ENCODE measurements at regions not wholly inside any gene's neighbourhood (a gene's known extent, or its start where the extent isn't known, plus 50 kb on each side); places are given as distances from the start of the nearest gene placed in this dataset.
"Not testable (repeated sequence)": the region's sequence is repeated elsewhere in the genome, so short reads cannot be mapped to it uniquely, and the experiment has no call there.

DNA sequence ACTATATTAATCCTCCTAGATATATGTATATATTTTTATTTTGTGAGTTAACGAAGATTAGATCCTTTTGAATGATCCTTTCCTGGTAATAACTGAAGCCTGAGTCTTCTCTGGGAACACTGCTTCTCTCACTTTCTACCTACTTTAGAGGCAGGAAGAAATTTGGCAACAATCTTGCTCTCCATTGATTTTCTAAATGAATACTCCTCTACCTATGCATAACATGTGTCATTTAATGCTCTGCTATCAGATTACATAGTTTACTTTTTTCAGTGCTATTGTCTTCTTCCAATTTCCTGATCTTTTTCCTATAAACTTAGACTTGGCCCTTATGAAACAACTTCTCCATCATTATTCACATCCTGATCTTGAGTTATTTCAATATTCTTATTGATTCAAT lies 60.4 kb upstream of the PDHA2 start:
- no peak for DNase-seq

DNA sequence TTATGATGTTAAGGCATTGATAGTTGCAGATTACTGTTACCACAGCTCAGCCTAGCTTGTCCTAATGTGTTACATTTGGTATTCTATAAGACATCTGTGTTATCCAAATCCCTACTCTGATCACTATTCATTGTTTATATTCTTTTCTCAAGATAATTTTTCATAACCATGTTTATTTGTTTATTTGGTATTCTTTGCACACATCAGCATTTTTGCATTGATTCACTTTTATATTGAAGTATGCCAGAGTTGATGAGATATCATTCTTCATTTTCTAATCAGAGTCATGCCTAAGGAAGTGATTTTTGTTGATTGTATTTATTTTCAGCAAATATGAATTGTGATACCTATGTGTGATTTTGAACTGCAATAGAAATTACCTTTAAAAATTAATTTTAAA lies 61.2 kb upstream of the PDHA2 start:
- DNase-seq, result no peak

DNA sequence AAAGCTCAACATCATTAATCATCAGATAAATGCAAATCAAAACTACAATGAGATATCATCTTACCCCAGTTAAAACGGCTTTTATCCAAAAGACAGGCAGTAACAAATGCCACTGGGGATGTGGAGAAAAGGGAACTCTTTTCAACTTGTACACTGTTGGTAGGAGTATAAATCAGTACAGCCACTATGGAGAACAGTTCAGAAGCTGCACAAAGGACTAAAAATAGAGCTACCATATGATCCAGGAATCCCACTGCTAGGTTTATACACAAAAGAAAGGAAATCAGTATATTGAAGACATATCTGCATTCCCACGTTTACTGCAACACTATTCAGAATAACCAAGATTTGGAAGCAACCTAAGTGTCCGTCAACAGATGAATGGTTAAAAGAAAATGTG lies 69.3 kb upstream of the PDHA2 start:
- not testable (repeated sequence) for DNase-seq

DNA sequence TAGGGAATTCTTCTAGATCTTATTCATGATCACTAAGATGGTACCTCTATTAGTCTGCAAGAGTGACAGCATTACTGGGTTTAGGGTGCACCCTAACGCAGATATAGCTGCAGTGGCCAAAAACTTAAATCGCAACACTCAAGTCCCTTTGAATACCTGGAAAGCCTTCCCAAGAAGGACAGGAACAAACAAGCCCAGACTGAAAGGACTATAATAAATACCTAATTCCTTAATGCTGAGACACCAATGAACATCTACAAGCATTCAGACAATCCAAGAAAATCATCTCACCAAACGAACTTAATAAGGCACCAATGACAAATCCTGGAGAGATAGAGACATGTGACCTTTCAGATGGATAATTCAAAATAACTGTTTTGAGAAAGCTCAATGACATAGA lies 74.9 kb upstream of the PDHA2 start:
- DNase-seq, result no peak

DNA sequence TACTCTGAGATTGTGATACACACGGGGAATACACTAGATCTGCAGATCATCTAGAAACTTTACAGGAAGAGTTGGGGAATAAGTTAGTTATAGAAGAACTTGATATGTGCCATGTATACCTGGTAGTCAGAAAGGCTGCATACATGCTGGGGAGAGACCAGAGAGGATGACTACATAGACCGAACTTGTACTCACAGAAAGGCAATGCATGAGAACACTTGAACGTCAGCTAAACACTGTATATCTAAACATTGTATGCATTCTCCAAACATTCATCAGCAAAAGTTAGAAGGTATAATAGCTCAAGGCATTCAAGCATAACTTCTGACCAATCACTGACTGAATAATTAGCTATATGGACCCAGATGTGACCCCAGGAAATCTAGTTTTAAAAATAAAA lies 78.0 kb upstream of the PDHA2 start:
- DNase-seq, result no peak

DNA sequence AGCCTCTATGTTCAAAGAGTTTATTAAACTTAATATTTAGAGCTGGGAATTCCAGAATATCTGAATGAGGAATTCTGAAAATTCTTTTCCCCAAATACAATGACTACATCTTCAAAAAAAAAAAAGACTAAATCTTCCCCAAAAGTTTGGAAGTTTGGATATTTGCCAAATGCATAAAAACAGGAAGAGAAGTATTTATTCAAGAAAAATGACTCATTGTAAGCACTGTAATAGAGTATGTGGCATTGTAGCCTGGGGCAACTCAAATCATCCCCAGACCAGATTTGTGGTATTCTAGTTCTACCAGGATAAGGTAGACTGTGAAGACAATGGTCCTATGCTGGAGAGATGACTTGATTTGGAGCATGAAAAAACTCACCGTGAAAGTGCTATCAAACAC lies 78.5 kb upstream of the PDHA2 start:
- DNase-seq, result no peak

DNA sequence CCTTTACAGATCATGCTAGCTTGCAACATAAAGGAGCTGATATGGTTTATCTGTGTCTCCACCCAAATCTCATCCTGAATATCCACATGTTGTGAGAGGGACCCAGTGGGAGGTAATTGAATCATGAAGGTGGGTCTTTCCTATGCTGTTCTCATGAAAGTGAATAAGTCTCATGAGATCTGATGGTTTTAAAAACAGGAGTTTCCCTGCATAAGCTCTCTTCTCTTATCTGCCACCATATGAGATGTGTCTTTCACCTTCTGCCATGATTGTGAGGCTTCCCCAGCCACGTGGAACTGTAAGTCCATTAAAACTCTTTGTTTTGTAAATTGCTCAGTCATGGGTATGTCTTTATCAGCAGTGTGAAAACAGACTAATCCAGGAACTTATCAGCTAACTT lies 79.2 kb upstream of the PDHA2 start:
- DNase-seq, result not testable (repeated sequence)

DNA sequence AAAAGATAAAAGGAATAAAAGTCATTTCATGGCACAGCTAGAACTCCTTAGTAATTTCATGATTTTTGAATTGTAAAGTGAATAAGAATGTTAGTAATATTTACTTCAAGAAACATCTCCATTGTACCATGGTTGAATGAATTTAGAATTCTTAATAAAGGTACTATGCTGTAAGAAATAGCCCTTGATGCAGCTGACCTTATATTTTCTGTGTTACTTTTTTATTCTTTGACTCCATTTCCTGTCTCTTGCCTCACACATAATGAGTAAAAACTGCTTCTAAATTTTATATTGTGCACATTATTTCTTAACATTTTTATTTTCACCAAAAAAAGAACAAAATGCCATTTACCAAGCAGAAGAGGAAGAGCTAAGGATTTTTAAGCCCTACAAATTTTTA lies 81.9 kb upstream of the PDHA2 start:
- DNase-seq, result no peak

DNA sequence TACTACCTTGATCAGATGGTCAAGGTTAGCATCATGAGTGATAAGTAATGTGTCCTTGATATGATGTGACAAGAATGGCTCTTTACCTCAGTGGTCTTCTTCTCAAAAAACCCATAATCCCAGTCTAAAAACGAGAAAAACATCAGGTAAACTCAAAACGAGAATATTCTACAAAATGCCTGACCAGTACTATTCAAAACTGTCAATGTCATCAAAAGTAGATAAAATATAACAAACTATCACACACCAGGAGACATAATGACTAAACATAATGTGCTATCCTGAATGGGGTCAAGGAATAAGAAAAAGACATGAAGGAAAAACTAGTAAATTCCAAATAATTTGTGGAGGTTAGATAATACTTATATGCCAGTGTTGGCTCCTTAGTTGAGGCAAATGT lies 85.2 kb upstream of the PDHA2 start:
- no peak for DNase-seq

DNA sequence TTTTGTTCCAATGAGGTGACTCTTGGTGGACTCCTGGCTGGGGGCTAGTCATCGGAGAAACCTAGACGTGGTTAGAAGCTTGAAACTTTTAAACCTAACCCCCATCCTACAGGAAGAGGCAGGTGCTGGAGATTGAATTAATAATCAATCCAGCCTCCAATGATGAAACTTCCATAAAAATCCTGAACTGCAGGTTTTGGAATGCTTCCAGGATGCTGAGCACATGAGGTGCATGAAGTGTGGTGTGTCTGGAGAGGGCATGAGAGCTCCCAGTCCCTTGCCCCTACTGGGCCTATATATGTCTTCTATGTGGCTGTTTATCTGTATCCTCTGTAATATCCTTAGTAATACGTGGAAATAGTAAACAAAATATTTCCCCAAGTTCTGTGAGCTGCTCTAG lies 90.7 kb upstream of the PDHA2 start:
- no peak for DNase-seq

DNA sequence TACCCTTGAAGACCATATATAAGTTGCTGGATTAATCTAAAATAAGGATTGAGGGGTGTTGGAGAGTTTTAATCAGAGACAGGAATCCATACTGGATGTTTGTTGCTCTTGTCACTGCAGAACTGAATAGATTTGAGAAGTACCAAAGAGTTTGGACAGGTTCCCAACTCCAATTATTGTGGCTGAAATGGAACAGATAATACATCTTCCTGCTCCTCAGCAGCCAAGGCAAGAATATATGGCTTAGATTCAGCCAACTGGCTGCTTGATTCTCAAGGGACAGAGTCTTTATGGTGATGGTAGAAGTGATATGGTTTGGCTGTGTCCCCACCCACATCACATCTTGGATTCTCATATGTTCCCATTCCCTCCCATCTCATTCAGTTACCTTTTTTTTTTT lies 97.0 kb upstream of the PDHA2 start:
- DNase-seq, result no peak

DNA sequence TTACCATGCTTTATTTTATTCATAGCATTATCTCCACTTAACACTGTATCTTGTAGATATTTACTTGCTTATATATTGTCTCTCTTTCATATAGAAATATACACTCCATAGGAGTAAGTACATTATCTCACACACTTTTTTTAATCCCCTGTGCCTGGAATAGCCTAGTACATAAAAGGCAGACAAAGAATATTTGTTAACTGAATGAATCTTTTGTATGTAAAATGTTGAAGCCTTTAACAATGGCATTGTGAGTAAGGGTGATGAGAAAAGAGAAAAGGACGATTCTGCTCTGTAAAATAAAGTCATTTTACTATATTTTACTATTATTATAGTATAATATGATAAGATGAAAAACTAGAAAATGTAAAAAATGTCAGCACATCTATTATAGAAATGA lies 97.7 kb upstream of the PDHA2 start:
- no peak for DNase-seq

DNA sequence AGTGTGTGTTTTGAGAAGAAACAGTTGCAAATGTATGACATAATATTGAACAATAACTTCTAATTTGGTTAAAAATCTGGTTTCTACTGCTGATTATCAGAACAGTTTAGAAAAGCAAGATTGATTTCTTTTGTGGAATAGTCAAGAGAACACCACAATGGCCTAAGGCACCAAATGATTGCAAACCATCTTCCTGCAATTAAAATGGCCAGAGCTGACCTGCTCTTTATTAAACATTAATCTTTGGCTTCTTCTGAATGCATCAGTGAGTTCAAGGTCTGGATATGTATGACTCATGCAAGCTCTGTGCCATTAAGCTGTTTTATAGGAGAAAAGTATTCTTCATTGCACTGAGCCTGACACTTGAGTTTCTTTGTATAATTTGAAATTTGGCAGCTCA lies 107.8 kb upstream of the PDHA2 start:
- no peak for DNase-seq

DNA sequence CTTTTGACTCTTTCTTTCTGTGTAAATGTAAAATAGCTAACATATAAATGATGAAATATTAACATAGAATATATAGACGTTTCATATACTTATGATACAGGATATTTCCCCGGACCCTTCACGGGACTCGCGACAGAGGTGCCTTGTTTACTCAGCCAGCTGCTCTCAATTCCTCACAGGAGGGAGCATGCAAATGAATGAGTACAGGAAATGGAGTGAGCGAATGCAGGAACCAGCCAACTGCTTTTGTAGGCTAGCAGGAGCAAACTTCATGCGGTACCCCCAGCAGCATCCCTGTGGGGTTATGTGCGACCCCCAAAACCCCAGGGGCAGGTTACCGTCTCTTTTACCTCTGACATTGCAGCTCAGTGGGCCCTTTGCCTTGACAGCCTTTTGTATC lies 110.3 kb upstream of the PDHA2 start:
- DNase-seq, result no peak

DNA sequence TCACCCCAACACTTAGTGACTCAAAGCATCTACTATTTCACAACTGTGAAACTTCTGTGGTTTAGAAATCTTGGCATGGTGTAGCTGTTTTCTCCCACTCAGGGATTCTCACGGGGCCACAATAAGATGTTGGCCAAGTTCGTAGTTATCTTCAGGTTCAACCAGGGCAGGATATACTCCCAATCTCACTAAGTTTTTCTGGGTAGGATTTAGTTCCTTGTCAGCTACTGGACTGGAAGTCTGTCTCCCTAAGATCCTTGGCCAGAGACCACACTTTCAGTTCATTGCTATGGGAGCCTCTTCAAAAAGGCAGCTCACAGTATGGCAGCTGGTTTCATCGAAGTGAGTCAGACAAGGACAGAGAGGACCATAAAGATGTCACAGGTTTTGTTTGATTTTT lies 111.7 kb upstream of the PDHA2 start:
- DNase-seq, result no peak

DNA sequence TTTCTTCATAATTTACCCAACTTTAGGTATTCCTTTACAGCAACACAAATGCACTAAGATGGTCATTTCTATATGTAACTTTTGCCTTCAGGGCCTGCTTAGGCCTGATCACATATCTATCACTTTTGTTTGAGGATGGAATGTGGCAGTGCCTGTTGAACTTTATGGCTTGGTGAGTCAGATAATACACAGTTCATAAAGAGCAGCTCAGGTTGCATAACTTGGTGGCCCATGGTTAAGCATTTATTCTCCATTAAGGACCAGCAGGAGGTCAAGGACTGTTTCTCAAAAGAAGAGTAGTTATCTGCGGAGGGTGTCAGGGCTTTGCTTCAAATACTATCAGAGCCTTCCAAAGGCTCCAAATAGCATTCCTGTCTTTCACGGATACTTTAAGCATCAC lies 124.1 kb upstream of the PDHA2 start:
- DNase-seq, result no peak

DNA sequence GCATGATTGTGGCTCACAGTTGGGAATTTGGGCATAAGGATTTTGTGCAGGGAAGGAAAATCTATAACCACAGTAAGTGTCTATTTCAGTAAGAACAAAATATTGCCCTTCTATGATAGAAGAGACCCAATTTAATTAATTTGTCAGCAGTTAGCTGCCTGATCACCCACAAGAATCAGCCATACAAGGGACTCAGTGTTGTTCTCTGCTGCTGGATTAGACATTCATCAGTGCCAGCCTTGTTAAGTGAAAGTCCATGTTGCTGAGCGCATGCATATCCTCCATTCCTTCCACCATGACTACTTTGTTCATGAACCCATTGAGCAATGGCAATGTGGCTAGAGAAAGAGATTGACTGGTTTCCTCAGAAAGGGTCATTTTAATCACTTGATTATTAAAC lies 125.3 kb upstream of the PDHA2 start:
- no peak for DNase-seq

DNA sequence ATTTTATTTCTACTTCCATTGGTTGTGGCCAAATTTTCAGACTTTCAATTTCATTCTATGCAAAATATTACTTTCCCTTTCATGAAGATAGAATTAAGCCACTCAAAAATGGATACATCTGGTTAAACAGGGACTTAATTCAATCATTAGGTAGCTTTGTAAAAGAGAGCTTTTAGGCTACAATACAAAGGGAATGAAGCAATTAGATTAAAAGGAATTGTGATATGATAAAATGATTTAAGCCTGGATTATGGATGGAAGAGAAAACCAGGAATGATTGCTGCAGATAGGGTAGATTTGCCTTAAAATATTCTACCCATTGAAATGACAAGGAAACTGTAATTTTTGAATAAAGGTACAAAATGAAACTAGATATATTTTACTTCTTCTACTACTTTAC lies 134.6 kb upstream of the PDHA2 start:
- DNase-seq, result no peak

DNA sequence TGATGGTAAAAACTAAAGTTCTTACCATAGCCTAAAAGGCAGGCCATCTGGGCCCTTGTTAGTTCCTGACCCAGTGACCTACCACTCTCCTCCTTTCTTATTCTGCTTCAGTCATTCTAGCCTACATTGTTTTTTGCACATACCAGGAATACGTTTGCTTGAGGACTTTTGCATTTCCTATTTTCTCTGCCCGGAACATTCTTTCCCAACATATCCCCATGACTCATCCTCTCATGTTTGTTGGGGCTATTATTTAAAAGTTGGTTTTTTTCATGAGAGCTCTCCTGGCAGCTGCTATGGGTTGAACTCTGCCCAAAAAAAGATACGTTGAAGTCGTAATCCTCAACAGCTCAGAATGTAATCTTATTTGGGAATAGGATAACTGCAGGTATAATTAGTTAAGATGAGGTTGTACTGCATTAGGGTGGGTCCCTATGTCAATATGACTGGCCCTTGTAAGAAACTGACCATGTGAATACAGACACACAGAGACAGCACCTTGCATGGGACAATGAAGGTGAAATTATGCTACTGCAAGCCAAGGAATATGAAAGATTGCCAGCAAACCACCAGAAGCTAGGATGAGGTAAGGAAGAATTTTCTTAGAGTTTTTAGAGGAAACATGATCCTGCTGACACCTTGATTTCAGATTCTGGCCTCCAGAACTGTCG lies 138.3 kb upstream of the PDHA2 start:
- no peak for DNase-seq

DNA sequence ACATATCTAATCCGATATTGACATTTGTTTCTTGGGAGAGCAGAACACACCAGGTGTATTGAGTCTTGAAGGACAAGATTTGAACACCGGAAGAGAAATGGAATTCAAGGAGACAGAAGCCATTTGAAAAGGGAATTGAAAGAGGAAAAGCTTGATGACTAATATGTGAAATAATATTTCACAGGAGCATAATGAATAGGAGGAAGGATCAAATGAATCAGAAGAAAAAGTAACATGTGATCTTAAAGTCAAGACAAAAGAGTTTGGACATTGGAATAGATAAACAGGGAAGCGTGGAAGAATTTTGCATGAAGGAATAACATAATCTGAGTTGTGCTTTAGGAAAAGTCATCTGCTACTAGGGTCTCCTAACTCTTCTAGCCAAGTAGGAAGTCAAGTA lies 145.5 kb upstream of the PDHA2 start:
- DNase-seq, result no peak

DNA sequence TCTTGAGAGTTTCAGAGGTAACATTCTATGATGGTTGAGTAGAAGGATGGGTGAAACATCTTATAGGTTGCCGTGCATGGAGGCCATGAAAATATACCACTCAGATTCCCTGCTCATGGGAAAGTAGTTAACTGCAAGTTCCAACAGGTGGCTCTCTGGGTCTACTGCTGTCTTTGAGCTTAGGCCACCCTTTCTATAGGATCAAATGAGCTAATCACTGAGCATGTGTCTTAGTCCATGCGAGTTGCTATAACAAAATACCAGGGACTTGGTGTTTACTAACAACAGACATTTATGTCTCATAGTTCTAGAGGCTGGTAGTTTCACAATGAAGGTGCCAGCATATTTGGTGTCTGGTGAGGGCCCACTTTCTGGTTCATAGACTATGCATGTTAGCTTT lies 144.8 kb upstream of the UNC5C start:
- DNase-seq, result no peak

DNA sequence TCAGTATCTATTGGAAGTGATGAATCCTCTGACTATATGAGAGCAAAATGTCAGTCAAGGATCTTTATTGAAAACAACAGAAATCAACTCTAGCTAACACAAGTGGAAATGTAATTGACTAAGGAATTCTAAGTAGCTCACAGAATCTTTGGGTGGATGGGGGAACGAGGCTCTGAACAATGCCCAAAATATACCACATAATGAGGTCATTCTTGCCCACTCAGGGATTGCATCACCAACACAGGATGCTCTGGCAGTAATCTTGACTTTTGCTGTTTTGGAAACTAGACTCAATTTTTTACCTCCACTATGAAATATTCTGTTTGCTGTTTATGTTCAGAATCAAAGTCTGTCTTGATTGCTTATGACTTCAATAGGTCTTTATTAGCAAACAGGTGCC lies 127.4 kb upstream of the UNC5C start:
- no peak for DNase-seq

DNA sequence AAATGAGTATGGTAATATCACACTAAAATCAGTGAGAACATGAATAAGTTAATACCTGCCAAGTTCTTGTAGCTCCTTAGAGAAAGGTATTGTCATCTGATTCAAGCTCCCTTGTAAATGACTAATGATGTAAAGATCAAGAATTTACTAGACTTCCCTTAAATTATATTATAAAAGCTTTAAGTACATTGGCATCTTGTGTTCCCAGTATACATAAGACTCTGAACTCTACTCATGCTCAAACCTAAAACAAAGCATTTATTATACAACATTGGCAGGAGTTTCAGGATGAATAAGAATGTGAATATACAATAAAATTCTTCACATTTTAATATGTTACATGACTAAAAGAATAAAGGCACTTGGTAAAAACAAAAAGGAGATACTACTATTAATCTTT lies 126.8 kb upstream of the UNC5C start:
- no peak for DNase-seq

DNA sequence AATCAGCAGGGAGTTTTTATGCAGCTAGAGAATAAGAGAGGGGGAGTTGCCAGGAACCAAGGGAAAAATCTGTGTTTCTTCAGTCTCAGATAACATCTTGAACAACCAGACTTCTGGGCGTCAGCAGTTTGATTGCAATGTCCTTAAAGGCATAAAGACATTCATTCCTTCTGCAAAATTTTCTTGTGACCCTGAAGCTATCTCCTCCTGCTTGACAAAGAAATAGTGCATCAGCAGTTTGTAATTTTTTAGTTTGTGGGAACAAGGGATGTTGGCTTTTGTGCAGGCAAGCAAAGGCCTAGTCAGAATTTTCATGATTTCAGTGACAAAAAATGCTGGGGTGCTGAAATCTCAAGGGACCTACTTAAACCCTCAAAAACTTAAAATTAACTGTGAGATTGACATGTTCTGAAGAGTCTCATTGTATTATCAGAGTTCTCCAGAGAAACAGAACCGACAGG lies 125.8 kb upstream of the UNC5C start:
- no peak for DNase-seq

DNA sequence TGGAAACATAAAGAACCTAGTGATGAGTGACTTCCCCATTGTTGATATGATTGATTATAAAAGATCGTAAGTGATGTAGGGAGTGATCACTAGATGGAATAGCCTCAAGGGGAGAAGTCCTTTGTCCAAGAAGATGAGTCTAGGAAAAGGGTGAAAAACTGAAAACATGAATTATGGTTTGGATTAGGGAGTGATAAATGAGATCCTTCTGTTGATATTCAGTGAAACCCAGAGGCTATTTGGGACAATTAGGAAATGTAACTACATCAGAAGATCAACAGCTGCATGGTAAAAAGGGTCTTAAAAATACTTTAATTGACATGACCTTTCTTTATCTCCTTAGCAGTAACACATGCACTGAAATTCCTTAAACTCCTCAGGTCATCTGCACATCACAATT lies 124.0 kb upstream of the UNC5C start:
- no peak for DNase-seq

DNA sequence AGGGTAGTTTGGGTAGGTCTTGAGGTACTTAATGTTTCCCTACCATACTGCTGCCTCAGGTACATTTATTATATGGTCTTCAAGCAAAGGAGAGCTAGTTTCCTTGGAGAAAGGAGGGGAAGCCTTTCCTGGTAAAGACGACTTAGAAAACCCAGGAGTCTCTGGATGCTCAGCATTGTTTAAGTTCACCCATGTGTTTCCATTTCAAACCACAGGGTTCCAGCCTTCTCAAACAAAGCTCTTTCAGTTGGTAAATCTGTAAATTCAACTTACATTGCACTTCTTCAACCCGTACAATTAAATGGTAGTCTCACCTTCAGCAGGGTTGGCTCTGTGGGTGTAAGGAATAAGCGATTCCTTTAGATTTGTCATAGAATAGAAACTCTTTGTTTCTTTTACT lies 111.9 kb upstream of the UNC5C start:
- DNase-seq, result no peak
